HCT116 (cell line): ENCODE measurements at regions not wholly inside any gene's neighbourhood (a gene's known extent, or its start where the extent isn't known, plus 50 kb on each side); places are given as distances from the start of the nearest gene placed in this dataset.

Experiments used
- ATAC-seq: fragments of 200-7000 bp; cut with Tn5 transposase; 2 replicates; pipeline ENCODE4 v1.9.1; 2020; ENCODE audit warnings: mild to moderate bottlenecking, moderate library complexity
- BruUV-seq: library from RNA; stranded (reverse); fragments of 400-500 nt; replicated peaks from 2 replicates; lab custom pipeline; 2021; lab: Mats Ljungman, UMichigan
- CTCF ChIA-PET: fragments of 300-600 bp; sonication (Branson Sonifier 250); formaldehyde crosslinking; loops from one replicate; lab custom pipeline; 2021; ENCODE audit warnings: antibody characterized with exemption; lab: Charles Lee
- POLR2A ChIA-PET: fragments of 300-600, 350-600 bp; sonication (Branson Sonifier 250); formaldehyde crosslinking; loops from one replicate; lab custom pipeline; 2021; ENCODE audit warnings: antibody characterized with exemption; lab: Charles Lee
- RAD21 ChIA-PET, 2 experiments: fragments of 300-600 bp; sonication (Branson Sonifier 250); formaldehyde crosslinking; loops; one replicate each; lab custom pipeline; 2023; ENCODE audit warnings: low total read pairs in 2 of 2; ENCODE audit not compliant: uncharacterized antibody in 2 of 2, unreplicated experiment in 2 of 2, low non-redundant PET in 1 of 2; lab: Charles Lee
- DNase-seq: peaks from one replicate; pipeline ENCODE4 v3.0.0-alpha.2; 2010; ENCODE audit warnings: low read depth, low spot score
- H2AFZ ChIP-seq: fragments of 200-600 bp; shearing (Covaris generic), sonication (generic); 2 replicates; pipeline ENCODE4 v1.6.1; 2017; ENCODE audit warnings: low read depth, mixed run types, mixed read lengths, antibody characterized with exemption, low read length; ENCODE audit not compliant: poor library complexity, severe bottlenecking
- H3K27ac ChIP-seq: 2 replicates; pipeline ENCODE4 v1.5.1; 2012; ENCODE audit warnings: low read depth, low read length
- H3K27me3 ChIP-seq: fragments of 200-600 bp; sonication (generic); 2 replicates; pipeline ENCODE4 v1.6.1; 2016; ENCODE audit warnings: mixed run types, low read length, mixed read lengths; ENCODE audit not compliant: insufficient read depth
- H3K36me3 ChIP-seq, 2 experiments: fragments of 200-500 bp in 1 of 2; fragments of 200-600 bp in 1 of 2; sonication (Bioruptor generic) in 1 of 2; sonication (generic) in 1 of 2; 2 replicates each; pipeline versions ENCODE4 v1.5.1 to v1.6.1; 2014 to 2016; ENCODE audit warnings: low read length in 2 of 2, inconsistent platforms in 1 of 2, mixed read lengths in 1 of 2, mixed run types in 1 of 2; ENCODE audit not compliant: insufficient read depth in 2 of 2, control insufficient read depth in 1 of 2
- H3K4me1 ChIP-seq, 2 experiments: fragments of 200-600 bp in 1 of 2; sonication (generic) in 1 of 2; 2 replicates each; pipeline versions ENCODE4 v1.5.1 to v1.6.1; 2012 to 2017; ENCODE audit warnings: low read length in 2 of 2, inconsistent platforms in 1 of 2, mild to moderate bottlenecking in 1 of 2, mixed read lengths in 1 of 2, mixed run types in 1 of 2, moderate library complexity in 1 of 2; ENCODE audit not compliant: insufficient read depth in 2 of 2, control insufficient read depth in 1 of 2
- H3K4me2 ChIP-seq: fragments of 200-600 bp; sonication (generic); 2 replicates; pipeline ENCODE4 v1.6.1; 2017; ENCODE audit warnings: mixed run types, low read length, mixed read lengths
- H3K4me3 ChIP-seq, 2 experiments: fragments of 200-600 bp in 1 of 2; sonication (generic) in 1 of 2; replicated peaks in 1 of 2; 2 replicates each; pipeline ENCODE4 v1.5.1; 2011 to 2016; ENCODE audit warnings: low read length in 2 of 2, control low read depth in 1 of 2, low read depth in 1 of 2, mild to moderate bottlenecking in 1 of 2, mixed read lengths in 1 of 2, mixed run types in 1 of 2
- H3K79me2 ChIP-seq: fragments of 200-600 bp; sonication (generic); 2 replicates; pipeline ENCODE4 v1.6.1; 2017; ENCODE audit warnings: mild to moderate bottlenecking, mixed run types, low read length, moderate library complexity, mixed read lengths; ENCODE audit not compliant: insufficient read depth
- H3K9ac ChIP-seq: fragments of 200-600 bp; sonication (generic); 2 replicates; pipeline ENCODE4 v1.6.1; 2016; ENCODE audit warnings: low read length, mixed read lengths
- H3K9me2 ChIP-seq: fragments of 200-600 bp; sonication (generic), shearing (Covaris generic); 2 replicates; pipeline ENCODE4 v1.6.1; 2017; ENCODE audit warnings: mixed run types, mild to moderate bottlenecking, moderate library complexity; ENCODE audit not compliant: insufficient read depth
- H3K9me3 ChIP-seq, 2 experiments: fragments of 200-500 bp in 1 of 2; fragments of 200-600 bp in 1 of 2; sonication (Bioruptor generic) in 1 of 2; sonication (generic) in 1 of 2; 2 replicates each; pipeline ENCODE4 v1.6.1; 2014 to 2017; ENCODE audit warnings: low read length in 2 of 2, mixed read lengths in 2 of 2, inconsistent platforms in 1 of 2, low read depth in 1 of 2, mild to moderate bottlenecking in 1 of 2, mixed run types in 1 of 2, moderate library complexity in 1 of 2; ENCODE audit not compliant: control insufficient read depth in 1 of 2, insufficient read depth in 1 of 2
- H4K20me1 ChIP-seq: fragments of 200-600 bp; sonication (generic), shearing (Covaris generic); 2 replicates; pipeline ENCODE4 v1.6.1; 2017; ENCODE audit warnings: mixed run types, mild to moderate bottlenecking, moderate library complexity; ENCODE audit not compliant: insufficient read depth
- EGR1 ChIP-seq: IDR thresholded peaks from 2 replicates; pipeline ENCODE4 v1.6.1; 2012; ENCODE audit warnings: low read depth
- EZH2phosphoT487 ChIP-seq: fragments of 200-600 bp; IDR thresholded peaks from 2 replicates; pipeline ENCODE4 v1.6.1; 2018; ENCODE audit warnings: antibody characterized with exemption, borderline replicate concordance
- FOSL1 ChIP-seq: IDR thresholded peaks from 2 replicates; pipeline ENCODE4 v1.6.1; 2012; ENCODE audit warnings: low read depth
- JUND ChIP-seq: IDR thresholded peaks from 2 replicates; pipeline ENCODE4 v1.6.1; 2012
- POLR2A ChIP-seq: IDR thresholded peaks from 2 replicates; pipeline ENCODE4 v1.7.0; 2011; ENCODE audit warnings: borderline replicate concordance; ENCODE audit not compliant: insufficient read depth, insufficient read length; ENCODE audit errors: extremely low read depth
- SRF ChIP-seq: IDR thresholded peaks from 2 replicates; pipeline ENCODE4 v1.6.1; 2012; ENCODE audit warnings: low read depth
- YY1 ChIP-seq: IDR thresholded peaks from 2 replicates; pipeline ENCODE4 v1.6.1; 2011; ENCODE audit warnings: low read length, low read depth, moderate library complexity, mild to moderate bottlenecking; ENCODE audit not compliant: insufficient replicate concordance; ENCODE audit errors: extremely low read depth
- ZFX ChIP-seq: fragments of 450-650 bp; IDR thresholded peaks from 2 replicates; pipeline ENCODE4 v1.6.1; 2017
- ZNF274 ChIP-seq: fragments of 200-500 bp; sonication (Bioruptor generic); IDR thresholded peaks from 2 replicates; pipeline ENCODE4 v1.6.1; 2014; ENCODE audit warnings: mild to moderate bottlenecking, low read depth, low read length, inconsistent platforms
- intact Hi-C: fragments of 100-400 bp; cut with micrococcal nuclease; formaldehyde crosslinking; loops from 2 replicates; pipeline ENCODE4 v1.10.0; 2022

GRCh38 chrX:12007881-12008280 is 130.4 kb upstream of the FRMPD4 start:
- H3K9me3 ChIP-seq: no peaks in the 10 kb centered on the region
- POLR2A ChIA-PET: no interaction called here
- H3K9me2 ChIP-seq: no peaks in the 10 kb centered on the region
- H3K79me2 ChIP-seq: no peaks in the 10 kb centered on the region
- no peak overlapping the region for H3K4me2 ChIP-seq
- no peaks in the 10 kb centered on the region for H4K20me1 ChIP-seq
- no peak for ATAC-seq
- RAD21 ChIA-PET: no interaction called here
- no peak overlapping the region for H3K4me3 ChIP-seq
- CTCF ChIA-PET: no interaction called here
- H3K4me1 ChIP-seq: no peaks in the 10 kb centered on the region; a peak in 1 of 4 replicates
- H3K27me3 ChIP-seq: no peaks in the 10 kb centered on the region
- TF ChIP-seq ZFX (no peak), FOSL1 (no peak), ZNF274 (no peak), EGR1 (no peak), EZH2phosphoT487 (no peak), YY1 (no peak)
- peak; percentile 4 for DNase-seq
- no TSS peak for BruUV-seq
- H3K36me3 ChIP-seq: no peaks in the 10 kb centered on the region
- intact Hi-C loops: no loop called here
- no peak overlapping the region for H3K9ac ChIP-seq
- no peak overlapping the region for H3K27ac ChIP-seq
- no peak overlapping the region for H2AFZ ChIP-seq

GRCh38 chrX:12010436-12010835 is 127.8 kb upstream of the FRMPD4 start:
- ChIA-PET CTCF (no interaction called here), POLR2A (no interaction called here)
- no peak overlapping the region for H3K4me2 ChIP-seq

More at GRCh38 chrX:12010436-12010835, 127.8 kb upstream of the FRMPD4 start:
- RAD21 ChIA-PET: no interaction called here
- H3K27ac ChIP-seq: no peak overlapping the region
- no peak overlapping the region for H3K4me3 ChIP-seq
- intact Hi-C loops: no loop called here
- TF ChIP-seq JUND: no peak
- TF ChIP-seq SRF: no peak
- TF ChIP-seq POLR2A: no peak
- TF ChIP-seq EGR1: no peak
- no peaks in the 10 kb centered on the region for H3K79me2 ChIP-seq
- no peak overlapping the region for H2AFZ ChIP-seq
- H3K9ac ChIP-seq: no peak overlapping the region
- H3K9me2 ChIP-seq: no peaks in the 10 kb centered on the region
- H3K4me1 ChIP-seq: no peaks in the 10 kb centered on the region; a peak in 1 of 4 replicates
- no peaks in the 10 kb centered on the region for H4K20me1 ChIP-seq
- DNase-seq (no peak), ATAC-seq (no peak)
- no peaks in the 10 kb centered on the region for H3K36me3 ChIP-seq
- H3K9me3 ChIP-seq: no peaks in the 10 kb centered on the region
- BruUV-seq: no TSS peak
- no peaks in the 10 kb centered on the region for H3K27me3 ChIP-seq
